ENCODE measurements at regions not wholly inside any gene's neighbourhood (a gene's known extent, or its start where the extent isn't known, plus 50 kb on each side); places are given as distances from the start of the nearest gene placed in this dataset.
A peak's percentile ranks its signal among the peaks of the same experiment; 100 is the strongest.
"Not testable (repeated sequence)": the region's sequence is repeated elsewhere in the genome, so short reads cannot be mapped to it uniquely, and the experiment has no call there.

GRCh38 chrX:114037515-114037914 lies 546.4 kb upstream of the HTR2C start:
- DNase-seq (ENCODE audit: extremely low spot score, insufficient read length, low read depth) = no peak
- no peak for FAIRE-seq

- DNase-seq (ENCODE audit: extremely low spot score, insufficient read length, low read depth) (no peak), FAIRE-seq (no peak)
Observed at GRCh38 chrX:114028907-114029662, 554.8 kb upstream of the HTR2C start.

DNA sequence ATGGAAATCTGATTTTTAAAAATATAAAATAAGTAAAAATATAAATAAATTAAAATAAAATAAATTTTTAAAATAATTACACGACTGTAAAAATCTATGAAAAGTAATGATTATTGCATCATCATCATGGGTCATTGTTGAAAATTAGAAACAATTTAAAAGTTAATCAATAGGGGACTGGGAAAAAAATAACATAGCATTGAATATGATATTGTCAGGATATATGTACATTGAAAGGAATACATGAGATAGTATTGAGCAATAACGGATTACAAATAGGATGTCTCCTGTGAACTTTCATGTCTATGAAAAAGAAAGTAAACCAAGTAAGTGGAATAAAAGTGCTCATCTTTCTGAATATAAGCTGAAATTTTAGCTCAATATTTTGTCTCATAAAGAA lies 566.8 kb upstream of the HTR2C start:
- no peak for DNase-seq (ENCODE audit: extremely low spot score, insufficient read length, low read depth)
- no peak for FAIRE-seq

DNA sequence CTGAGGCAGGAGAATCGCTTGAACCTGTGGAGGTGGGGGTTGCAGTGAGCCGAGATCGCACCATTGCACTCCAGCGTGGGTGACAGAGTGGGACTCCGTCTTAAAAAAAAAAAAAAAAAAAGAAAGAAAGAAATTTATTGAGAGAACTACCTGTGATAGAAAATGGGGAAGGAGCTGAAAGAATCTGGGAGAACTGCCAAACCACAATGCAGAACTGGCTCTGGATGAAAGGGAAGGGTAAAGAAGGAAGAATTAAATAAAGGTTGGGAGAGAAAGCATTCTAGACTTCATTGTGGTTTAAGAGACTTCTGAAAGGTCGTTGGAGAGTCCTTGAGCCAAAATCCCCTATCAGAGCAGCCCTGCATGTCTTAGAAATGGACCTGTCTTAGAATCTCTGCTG lies 567.9 kb upstream of the HTR2C start:
- FAIRE-seq (no peak), DNase-seq (ENCODE audit: extremely low spot score, insufficient read length, low read depth) (no peak)

DNA sequence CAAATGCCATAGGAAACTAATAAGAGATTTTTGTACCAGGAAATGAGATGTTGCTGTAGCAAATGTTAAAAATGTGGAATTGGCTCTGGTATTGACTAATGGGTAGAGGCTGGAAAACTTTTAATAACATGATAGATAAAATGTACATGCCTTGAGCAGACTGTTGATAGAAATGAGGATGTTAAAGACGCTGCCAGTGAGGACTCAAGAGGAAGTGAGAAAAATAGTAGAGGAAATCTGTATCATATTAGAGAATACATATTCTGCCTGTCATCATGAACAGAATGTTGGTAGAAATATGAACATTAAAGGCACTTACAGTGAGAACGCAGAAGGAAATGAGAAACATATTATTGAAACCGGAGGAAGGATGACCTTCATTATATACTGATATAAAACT lies 577.2 kb upstream of the HTR2C start:
- DNase-seq (ENCODE audit: extremely low spot score, insufficient read length, low read depth) (no peak), FAIRE-seq (no peak)

DNA sequence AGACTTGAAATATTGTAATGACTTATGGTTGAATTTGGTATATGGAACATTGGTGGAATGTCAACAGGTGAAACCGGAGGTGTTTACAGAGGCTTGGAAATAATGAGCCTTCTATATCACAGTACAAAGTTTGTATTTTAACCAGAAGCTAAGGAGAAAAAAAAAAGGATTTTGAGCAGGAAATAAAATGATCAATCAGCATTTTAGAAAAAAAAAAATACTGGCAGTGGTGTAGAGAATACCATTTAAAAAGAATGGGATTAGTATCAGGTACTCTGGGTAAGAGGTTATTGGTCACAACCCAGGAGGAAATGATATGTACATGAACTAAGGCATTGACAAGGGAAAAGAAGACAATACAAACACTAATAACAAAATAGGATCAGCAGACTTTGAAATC lies 587.1 kb upstream of the HTR2C start:
- FAIRE-seq = no peak
- no peak for DNase-seq (ENCODE audit: extremely low spot score, insufficient read length, low read depth)

- FAIRE-seq = peak; percentile 54
- DNase-seq (ENCODE audit: extremely low spot score, insufficient read length, low read depth) = not testable (repeated sequence)
Observed at GRCh38 chrX:113991720-113992119, 592.2 kb upstream of the HTR2C start.

GRCh38 chrX:113990669-113991068 lies 593.2 kb upstream of the HTR2C start:
- not testable (repeated sequence) for DNase-seq (ENCODE audit: extremely low spot score, insufficient read length, low read depth)

GRCh38 chrX:113988315-113988935 lies 595.5 kb upstream of the HTR2C start:
- not testable (repeated sequence) for FAIRE-seq; DNase-seq (ENCODE audit: extremely low spot score, insufficient read length, low read depth)

More at GRCh38 chrX:113990669-113991068, 593.2 kb upstream of the HTR2C start:
- FAIRE-seq = not testable (repeated sequence)

DNA sequence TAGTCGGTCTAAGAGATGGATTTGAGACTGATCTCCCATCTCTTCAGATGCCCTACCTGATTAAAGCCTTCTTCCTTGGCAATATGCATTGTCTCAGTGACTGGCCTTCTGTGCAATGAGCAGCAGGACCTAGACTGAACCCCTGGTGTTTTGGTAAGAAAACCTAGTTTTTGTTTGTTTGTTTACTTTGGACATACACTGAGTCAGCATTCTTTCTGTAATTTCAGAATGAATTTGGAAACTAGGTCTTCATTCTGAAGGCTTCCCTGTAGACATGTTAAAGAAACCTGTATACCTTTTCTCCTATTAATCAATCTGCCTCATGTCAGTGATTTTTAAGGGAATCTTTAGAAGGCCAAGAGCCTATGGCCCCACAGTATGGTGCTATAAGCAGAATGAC lies 597.5 kb upstream of the HTR2C start:
- no peak for FAIRE-seq
- no peak for DNase-seq (ENCODE audit: extremely low spot score, insufficient read length, low read depth)

DNA sequence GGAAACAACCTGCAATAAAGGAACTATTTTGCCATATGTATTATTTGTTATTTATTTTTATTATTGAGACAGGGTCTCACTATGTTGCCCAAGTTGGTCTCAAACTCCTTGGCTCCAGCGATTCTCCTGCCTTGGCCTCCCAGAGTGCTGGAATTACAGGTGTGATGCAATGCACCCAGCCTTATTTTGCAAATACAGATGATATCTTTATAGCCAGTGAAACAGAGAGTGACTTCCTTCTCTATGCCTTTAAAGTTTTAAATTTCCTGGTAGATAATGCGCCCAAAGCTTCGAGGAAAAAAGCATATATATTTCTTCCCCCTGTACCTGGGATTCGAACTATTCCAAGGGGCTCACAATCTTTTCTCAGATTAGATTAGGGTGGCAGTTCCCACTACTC lies 601.1 kb upstream of the HTR2C start:
- DNase-seq (ENCODE audit: extremely low spot score, insufficient read length, low read depth) (no peak), FAIRE-seq (no peak)

- no peak for FAIRE-seq
- DNase-seq (ENCODE audit: extremely low spot score, insufficient read length, low read depth) = no peak
Observed at GRCh38 chrX:113980953-113981352, 602.9 kb upstream of the HTR2C start.

DNA sequence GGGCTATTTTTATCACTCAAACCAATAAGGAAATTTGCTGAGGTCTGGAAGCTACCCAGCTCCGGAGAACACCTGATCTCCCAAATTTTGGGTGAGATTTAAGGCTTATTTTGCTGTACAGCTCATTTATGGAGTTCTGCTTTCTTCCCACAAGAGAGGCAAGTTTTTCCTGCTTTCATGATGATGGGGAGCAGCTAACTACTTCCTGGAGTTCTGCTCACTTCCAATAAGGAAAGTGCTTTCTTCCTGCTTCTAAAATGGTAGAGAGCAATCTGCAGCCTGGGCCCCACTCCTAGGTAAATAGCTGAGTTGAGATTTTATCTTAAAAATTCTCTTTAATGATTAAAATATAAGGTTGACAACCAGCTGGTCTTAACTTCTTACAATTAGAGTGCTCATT lies 606.0 kb upstream of the HTR2C start:
- DNase-seq (ENCODE audit: extremely low spot score, insufficient read length, low read depth) = no peak
- FAIRE-seq = no peak

GRCh38 chrX:113975441-113975840 lies 608.4 kb upstream of the HTR2C start:
- no peak for FAIRE-seq
- DNase-seq (ENCODE audit: extremely low spot score, insufficient read length, low read depth) = no peak

- no peak for FAIRE-seq
- DNase-seq (ENCODE audit: extremely low spot score, insufficient read length, low read depth) = no peak
Observed at GRCh38 chrX:113974881-113975280, 609.0 kb upstream of the HTR2C start.

DNA sequence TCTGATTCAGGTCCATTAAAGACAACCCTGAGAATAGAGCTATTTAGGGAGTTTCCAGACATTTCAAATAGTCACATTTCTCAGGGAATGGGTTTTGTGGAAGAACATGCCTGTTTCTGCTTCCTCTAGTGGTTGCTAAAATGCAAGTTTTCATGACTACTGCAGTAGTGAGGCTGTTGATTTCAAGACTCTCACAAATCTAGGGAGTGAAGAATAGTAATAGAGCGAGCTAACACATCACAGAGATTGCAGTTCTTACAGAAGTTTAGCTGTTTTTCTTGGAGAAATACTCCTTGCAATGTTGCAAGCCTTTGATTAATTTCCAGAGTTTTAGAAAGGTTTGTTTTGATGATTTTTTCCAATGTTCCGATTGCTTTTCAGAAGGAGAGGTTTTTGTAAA lies 610.2 kb upstream of the HTR2C start:
- no peak for FAIRE-seq
- no peak for DNase-seq (ENCODE audit: extremely low spot score, insufficient read length, low read depth)

DNA sequence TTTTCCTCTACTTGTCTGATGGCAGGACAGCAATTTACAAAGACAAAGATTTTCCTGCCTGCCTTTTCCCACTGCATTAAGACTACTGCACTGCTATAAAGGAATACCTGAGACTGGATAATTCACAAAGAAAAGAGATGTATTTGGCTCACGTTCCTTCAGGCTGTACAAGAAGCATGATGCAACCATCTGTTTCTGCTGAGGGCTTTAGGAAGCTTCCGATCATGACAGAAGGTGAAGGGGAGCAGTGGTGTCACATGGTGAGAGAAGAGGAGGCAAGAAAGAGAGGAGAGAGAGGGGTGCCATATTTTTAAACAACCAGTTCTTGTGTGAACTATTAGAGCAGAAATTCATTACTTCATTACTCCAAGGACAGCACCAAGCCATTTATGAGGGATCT lies 617.1 kb upstream of the HTR2C start:
- FAIRE-seq (no peak), DNase-seq (ENCODE audit: extremely low spot score, insufficient read length, low read depth) (no peak)

DNA sequence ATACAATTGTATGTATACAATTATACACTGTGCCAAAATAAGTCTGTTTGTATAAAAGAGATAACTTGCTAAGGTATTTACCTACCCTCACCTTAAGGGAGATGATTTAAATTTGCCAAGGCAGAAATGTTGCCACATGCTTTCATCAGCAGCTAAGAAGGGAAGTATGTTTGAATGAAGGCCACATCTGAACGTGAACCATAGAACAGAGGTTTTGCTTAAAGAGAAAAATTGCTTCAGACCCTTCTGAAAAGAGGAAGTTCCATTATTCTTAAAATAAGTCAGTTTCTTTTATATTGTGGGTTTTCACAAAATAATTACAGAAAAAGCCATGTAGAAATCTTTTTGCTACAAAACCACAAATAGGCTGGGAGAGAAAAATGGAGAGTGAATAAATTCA lies 621.5 kb upstream of the HTR2C start:
- DNase-seq (ENCODE audit: extremely low spot score, insufficient read length, low read depth) (no peak), FAIRE-seq (no peak)

GRCh38 chrX:113959912-113960626 lies 623.8 kb upstream of the HTR2C start:
- DNase-seq (ENCODE audit: extremely low spot score, insufficient read length, low read depth) = no peak
- FAIRE-seq = no peak

GRCh38 chrX:113956936-113957335 lies 627.0 kb upstream of the HTR2C start:
- FAIRE-seq (no peak), DNase-seq (ENCODE audit: extremely low spot score, insufficient read length, low read depth) (no peak)

DNA sequence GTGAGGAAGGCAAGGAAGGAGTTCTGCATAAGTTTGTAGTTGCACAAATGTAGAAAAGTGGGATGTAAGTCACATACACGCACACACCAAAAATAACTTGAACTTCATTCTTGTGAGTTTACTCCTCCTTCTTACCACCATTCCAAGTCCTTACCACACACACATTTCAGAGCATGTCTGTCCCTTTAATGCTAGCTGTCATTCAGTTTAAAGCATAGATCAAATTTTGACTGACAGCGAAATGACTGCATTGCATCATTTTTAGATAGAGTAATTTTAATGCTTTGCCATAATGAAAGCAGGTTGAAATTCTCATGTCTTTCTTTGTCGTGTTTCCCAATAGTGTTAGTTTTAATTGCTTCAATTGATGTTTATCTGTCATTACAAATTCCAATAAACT lies 629.6 kb upstream of the HTR2C start:
- no peak for FAIRE-seq
- no peak for DNase-seq (ENCODE audit: extremely low spot score, insufficient read length, low read depth)
